GM12873 (cell line): ENCODE measurements at regions not wholly inside any gene's neighbourhood (a gene's known extent, or its start where the extent isn't known, plus 50 kb on each side); places are given as distances from the start of the nearest gene placed in this dataset.

Source experiments
- TF ChIP-seq, protein P1 (sequence below): IDR thresholded peaks from 2 replicates; pipeline ENCODE4 v1.5.1; 2012; ENCODE audit warnings: low read depth, mild to moderate bottlenecking, moderate library complexity, low read length, control low read depth; ENCODE audit not compliant: insufficient read depth; ENCODE audit errors: missing control alignments

DNA sequence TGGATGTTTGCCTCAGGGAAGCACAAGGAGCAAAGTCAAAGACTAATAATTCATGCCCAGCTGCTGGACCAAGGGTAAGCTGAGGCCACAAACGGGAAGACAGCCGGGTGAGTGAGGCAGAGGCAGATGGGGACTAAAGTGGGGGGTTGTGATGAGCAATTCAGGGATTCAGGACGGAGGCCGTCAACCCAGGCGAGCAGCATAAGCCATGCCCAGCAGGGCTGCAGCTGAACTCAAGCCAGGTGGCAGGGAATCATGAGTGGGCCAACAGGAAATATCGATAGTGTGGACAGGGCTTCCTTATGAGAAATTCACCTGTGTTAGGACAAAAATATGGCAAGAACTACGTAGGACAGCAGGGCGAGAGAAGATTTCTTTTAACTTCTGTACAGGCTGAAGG is 246.8 kb downstream of the CDC5L start:
- TF ChIP-seq, protein P1, sequence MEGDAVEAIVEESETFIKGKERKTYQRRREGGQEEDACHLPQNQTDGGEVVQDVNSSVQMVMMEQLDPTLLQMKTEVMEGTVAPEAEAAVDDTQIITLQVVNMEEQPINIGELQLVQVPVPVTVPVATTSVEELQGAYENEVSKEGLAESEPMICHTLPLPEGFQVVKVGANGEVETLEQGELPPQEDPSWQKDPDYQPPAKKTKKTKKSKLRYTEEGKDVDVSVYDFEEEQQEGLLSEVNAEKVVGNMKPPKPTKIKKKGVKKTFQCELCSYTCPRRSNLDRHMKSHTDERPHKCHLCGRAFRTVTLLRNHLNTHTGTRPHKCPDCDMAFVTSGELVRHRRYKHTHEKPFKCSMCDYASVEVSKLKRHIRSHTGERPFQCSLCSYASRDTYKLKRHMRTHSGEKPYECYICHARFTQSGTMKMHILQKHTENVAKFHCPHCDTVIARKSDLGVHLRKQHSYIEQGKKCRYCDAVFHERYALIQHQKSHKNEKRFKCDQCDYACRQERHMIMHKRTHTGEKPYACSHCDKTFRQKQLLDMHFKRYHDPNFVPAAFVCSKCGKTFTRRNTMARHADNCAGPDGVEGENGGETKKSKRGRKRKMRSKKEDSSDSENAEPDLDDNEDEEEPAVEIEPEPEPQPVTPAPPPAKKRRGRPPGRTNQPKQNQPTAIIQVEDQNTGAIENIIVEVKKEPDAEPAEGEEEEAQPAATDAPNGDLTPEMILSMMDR = no peak

DNA sequence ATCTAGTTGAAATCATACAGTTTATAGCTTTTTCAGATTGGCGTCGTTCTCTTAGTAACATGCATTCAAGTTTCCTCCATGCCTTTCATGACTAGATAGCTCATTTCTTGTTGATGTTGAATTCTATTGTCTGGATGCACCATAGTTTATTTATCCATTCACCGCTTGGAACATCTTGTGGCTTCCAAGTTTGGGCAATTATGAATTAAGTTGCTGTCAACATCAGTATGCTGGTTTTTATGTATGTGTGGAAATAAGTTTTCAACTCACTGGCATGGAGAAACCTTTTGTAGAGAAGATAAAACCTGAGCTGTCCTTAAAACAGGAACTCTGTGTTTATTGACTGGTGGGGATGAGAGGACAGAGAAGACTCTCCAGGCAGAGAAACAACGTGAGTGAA is 248.0 kb downstream of the CDC5L start:
- TF ChIP-seq, protein P1 = no peak

DNA sequence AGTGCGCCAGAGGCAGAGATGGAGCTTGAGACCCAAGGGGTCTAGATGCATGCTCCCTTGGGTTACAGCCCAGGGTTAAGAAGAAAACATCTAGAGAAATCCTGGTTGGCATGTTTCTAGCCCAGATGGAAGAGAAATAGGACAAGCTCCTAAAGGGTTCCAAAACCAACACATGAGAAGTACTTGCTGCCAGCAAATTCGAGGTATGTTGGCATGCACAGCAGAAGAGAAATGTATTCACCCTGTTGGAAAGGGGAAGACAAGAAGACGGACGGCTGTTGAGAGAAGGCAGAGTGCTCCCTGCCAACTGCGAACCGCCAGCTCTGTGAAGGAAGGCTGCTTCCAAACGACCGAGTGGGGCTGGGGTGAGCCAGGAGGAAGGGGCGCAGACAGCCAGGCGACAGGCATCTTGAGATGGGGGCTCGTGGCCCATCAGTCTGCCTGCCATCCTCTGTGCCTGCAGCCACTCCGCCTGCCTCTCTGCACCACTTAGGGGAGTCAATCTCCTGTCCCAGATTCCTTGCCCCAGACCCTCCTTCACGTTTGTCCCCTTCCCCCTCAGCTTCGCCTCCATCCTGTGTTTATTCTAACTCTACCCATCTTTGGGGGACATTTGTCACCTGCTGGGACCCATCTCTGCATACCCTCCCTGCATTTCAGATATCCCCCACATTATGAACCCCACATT is 249.2 kb downstream of the CDC5L start:
- TF ChIP-seq, protein P1 = no peak

DNA sequence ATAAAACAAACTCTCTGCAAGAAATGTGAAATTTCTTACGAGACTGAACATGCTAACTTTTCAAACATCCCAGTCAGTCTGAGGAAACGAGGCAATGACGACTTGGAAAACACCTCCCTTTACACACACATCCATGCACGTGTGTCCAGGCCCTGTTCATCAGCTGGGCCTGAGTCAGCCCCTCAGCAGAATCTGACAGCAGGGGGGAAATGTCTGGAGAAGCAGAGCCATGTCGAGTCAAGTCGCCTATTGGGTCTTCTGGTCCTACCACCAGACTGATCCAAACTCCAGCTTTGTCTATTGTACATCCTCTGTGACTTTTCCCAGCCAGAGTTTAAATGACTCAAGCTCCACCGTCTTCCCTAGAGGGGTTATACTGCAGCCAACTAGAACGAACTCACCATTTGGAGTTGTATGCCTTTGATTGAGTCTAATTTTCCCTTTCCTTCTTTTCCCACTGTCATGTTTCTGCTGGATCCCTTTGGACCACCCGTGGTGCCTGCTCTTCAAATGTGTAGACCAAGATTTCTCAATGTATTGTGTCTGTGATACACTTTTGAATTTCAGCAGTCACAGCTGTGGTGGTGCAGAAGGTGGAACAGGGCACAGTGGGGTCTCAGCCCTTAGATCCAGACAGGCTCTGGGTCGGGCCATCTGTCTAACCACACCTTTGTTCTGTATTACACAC is 254.0 kb downstream of the CDC5L start:
- TF ChIP-seq, protein P1 = no peak

DNA sequence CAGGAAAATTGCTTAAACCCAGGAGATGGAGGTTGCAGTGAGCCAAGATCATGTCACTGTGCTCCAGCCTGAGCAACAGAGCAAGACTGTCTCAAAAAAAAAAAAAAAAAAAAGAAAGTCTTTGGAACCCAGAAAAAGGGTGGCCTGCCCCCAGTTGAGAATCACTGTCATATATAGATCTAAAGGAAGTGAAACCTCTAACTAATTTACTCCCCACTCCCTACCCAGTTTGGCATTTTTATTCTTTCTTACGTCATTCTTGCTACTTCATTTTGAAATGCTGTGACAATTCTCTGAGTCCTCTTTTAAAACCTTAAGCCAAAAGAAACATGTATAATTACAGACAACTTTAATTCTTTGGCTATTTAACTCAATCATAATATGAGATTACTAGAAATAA is 254.8 kb downstream of the CDC5L start:
- TF ChIP-seq, protein P1 = no peak

DNA sequence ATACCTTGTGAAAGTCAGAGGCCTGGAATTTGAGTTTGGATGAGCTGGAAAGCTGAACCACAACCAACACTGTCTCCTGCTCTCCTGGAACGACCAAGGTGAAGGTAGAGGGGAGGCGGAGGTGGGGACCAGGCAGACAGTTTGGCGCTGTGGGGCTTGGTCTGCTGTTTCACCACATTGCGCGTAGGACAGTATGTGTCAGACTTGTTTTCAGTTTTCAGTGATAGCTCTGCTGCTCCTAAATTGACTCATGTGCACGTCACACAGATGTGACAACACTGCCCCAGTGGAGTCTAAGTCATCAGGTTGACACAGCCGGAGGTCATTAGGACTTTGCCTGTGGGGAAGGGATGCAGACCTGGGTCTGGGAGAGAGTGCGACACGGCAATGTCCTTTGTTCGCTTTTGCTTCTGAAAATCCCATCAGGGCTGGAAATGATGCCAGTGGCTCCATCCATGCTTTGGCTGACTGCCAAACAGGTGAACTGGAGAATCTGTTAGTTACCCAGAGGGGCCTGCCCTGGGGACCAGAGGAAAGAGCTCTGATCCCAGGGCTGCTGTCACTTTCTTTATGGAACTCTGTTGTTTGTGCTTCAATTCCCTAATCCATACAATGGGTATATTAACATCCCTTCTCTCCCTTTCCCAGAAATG is 255.5 kb downstream of the CDC5L start:
- TF ChIP-seq, protein P1 = no peak

DNA sequence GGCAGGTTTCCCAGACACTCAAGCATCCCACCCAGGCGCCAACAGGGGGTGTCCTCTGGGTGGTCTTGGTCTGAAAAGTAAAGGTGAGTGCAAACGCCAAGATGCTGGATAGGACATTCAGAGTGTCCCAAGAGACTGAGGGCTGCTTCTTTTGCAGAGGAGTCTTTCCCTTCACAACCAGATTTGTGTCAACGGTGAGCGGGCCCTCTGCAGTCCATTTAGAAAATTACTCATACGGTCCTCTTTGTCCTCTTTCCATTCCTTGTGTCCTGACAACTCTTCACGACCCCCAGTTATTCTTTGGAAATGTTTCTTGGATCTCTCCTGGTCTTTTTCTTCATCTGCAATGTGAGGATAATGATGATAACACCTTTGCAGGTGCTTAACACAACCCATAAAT is 257.8 kb downstream of the CDC5L start:
- TF ChIP-seq, protein P1 = no peak
